SH-SY5Y (cell line): ENCODE measurements at regions not wholly inside any gene's neighbourhood (a gene's known extent, or its start where the extent isn't known, plus 50 kb on each side); places are given as distances from the start of the nearest gene placed in this dataset.

Source experiments
- GATA2 ChIP-seq: IDR thresholded peaks from 2 replicates; pipeline ENCODE4 v1.6.1; 2011; ENCODE audit warnings: mild to moderate bottlenecking, low read depth, low read length
- GATA3 ChIP-seq: IDR thresholded peaks from 2 replicates; pipeline ENCODE4 v1.6.1; 2011; ENCODE audit warnings: low read depth, mild to moderate bottlenecking, low read length, moderate library complexity

- TF ChIP-seq GATA3 (no peak), GATA2 (no peak)
Observed at GRCh38 chr4:136742333-136742732, 790.0 kb downstream of the PCDH18 start.
